A549 (cell line): ENCODE measurements at regions not wholly inside any gene's neighbourhood (a gene's known extent, or its start where the extent isn't known, plus 50 kb on each side); places are given as distances from the start of the nearest gene placed in this dataset.

Experiments
- CHD4 ChIP-seq: fragments of 200-600 bp; sonication (generic); IDR thresholded peaks from 2 replicates; pipeline ENCODE4 v1.6.1; 2016; ENCODE audit warnings: antibody characterized with exemption, mild to moderate bottlenecking, borderline replicate concordance
- HOXA7 ChIP-seq: fragments of 250-450 bp; sonication (Bioruptor Pico); IDR thresholded peaks from 2 replicates; pipeline ENCODE4 v1.5.0; 2020; ENCODE audit warnings: mild to moderate bottlenecking, moderate library complexity
- MAFK ChIP-seq: fragments of 450-650 bp; IDR thresholded peaks from 2 replicates; pipeline ENCODE4 v1.6.1; 2014; ENCODE audit not compliant: partially characterized antibody
- MYC ChIP-seq: IDR thresholded peaks from 2 replicates; pipeline ENCODE4 v1.6.1; 2012; ENCODE audit warnings: mild to moderate bottlenecking, inconsistent platforms, low read length, improper control_type of control experiment, borderline replicate concordance
- POLR2A ChIP-seq: IDR thresholded peaks from 2 replicates; pipeline ENCODE4 v1.6.1; 2012; ENCODE audit warnings: mild to moderate bottlenecking, low read length
- RCOR1 ChIP-seq: fragments of 150-350 bp; IDR thresholded peaks from 2 replicates; pipeline ENCODE4 v1.6.1; 2014; ENCODE audit warnings: antibody characterized with exemption, low read length, low read depth
- TF ChIP-seq, protein P1 (sequence below): fragments of 200-600 bp; sonication (generic); IDR thresholded peaks from 2 replicates; pipeline ENCODE4 v1.6.1; 2016; ENCODE audit warnings: antibody characterized with exemption, mild to moderate bottlenecking, moderate library complexity
- TF ChIP-seq, protein P2 (sequence below): fragments of 150-350 bp; IDR thresholded peaks from 2 replicates; pipeline ENCODE4 v1.6.1; 2014; ENCODE audit warnings: low read depth, mild to moderate bottlenecking, low read length
- TF ChIP-seq, protein P3 (sequence below): fragments of >200 bp; sonication (Bioruptor Twin); formaldehyde crosslinking; IDR thresholded peaks from 3 replicates; pipeline ENCODE4 v1.5.1; 2016

DNA sequence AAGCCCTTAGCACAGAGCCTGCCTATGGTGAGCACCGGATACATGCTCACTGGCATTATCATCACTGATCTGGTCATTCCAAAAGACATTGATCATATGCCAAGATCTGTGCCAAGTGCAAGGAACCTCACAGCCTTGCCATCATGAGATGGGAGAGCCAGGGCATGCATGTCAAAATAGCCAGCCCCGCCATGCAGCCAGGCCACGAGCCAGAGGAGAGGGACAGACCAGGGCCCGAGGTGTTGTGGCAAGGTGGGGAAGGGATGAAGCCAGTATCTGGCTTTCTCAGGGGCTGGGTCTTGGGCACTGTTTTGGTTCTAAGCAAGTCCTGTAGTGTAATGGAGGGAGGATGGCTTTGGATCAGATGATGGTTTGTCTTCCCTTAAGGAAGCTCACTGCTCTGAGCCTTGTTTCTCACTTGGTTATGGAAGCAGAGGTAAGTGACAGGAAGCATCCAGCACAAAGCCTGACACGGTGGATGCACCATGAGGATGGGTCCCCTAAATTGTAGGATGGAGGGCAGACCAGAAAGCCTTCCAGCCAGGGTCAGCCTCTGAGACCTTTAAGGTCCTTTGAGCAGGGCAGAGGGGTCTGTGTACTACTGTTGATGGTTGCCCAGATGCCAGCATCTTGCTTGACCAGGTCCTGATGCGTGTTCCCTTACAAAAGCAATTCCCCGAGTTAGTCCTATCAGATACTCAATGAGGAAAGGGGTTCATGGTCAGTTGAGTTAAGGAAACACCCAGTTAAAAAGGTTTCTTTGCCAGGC lies 247.7 kb upstream of the TLE3 start:
- TF ChIP-seq HOXA7 (no peak), CHD4 (no peak), RCOR1 (no peak), POLR2A (no peak), MAFK (no peak), MYC (no peak)
- TF ChIP-seq, protein P1, sequence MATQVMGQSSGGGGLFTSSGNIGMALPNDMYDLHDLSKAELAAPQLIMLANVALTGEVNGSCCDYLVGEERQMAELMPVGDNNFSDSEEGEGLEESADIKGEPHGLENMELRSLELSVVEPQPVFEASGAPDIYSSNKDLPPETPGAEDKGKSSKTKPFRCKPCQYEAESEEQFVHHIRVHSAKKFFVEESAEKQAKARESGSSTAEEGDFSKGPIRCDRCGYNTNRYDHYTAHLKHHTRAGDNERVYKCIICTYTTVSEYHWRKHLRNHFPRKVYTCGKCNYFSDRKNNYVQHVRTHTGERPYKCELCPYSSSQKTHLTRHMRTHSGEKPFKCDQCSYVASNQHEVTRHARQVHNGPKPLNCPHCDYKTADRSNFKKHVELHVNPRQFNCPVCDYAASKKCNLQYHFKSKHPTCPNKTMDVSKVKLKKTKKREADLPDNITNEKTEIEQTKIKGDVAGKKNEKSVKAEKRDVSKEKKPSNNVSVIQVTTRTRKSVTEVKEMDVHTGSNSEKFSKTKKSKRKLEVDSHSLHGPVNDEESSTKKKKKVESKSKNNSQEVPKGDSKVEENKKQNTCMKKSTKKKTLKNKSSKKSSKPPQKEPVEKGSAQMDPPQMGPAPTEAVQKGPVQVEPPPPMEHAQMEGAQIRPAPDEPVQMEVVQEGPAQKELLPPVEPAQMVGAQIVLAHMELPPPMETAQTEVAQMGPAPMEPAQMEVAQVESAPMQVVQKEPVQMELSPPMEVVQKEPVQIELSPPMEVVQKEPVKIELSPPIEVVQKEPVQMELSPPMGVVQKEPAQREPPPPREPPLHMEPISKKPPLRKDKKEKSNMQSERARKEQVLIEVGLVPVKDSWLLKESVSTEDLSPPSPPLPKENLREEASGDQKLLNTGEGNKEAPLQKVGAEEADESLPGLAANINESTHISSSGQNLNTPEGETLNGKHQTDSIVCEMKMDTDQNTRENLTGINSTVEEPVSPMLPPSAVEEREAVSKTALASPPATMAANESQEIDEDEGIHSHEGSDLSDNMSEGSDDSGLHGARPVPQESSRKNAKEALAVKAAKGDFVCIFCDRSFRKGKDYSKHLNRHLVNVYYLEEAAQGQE, result no peak
- TF ChIP-seq, protein P2, sequence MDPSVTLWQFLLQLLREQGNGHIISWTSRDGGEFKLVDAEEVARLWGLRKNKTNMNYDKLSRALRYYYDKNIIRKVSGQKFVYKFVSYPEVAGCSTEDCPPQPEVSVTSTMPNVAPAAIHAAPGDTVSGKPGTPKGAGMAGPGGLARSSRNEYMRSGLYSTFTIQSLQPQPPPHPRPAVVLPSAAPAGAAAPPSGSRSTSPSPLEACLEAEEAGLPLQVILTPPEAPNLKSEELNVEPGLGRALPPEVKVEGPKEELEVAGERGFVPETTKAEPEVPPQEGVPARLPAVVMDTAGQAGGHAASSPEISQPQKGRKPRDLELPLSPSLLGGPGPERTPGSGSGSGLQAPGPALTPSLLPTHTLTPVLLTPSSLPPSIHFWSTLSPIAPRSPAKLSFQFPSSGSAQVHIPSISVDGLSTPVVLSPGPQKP, result no peak
- TF ChIP-seq, protein P3, sequence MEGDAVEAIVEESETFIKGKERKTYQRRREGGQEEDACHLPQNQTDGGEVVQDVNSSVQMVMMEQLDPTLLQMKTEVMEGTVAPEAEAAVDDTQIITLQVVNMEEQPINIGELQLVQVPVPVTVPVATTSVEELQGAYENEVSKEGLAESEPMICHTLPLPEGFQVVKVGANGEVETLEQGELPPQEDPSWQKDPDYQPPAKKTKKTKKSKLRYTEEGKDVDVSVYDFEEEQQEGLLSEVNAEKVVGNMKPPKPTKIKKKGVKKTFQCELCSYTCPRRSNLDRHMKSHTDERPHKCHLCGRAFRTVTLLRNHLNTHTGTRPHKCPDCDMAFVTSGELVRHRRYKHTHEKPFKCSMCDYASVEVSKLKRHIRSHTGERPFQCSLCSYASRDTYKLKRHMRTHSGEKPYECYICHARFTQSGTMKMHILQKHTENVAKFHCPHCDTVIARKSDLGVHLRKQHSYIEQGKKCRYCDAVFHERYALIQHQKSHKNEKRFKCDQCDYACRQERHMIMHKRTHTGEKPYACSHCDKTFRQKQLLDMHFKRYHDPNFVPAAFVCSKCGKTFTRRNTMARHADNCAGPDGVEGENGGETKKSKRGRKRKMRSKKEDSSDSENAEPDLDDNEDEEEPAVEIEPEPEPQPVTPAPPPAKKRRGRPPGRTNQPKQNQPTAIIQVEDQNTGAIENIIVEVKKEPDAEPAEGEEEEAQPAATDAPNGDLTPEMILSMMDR, result no peak
